Kidney (tissue), 13 donors: ENCODE measurements at regions not wholly inside any gene's neighbourhood (a gene's known extent, or its start where the extent isn't known, plus 50 kb on each side); places are given as distances from the start of the nearest gene placed in this dataset.

ENCODE experiments used
- DNase-seq, 5 donors: peaks; one replicate each; pipeline ENCODE4 v3.0.0-alpha.2; 2013 to 2020
- FAIRE-seq: peaks from 2 replicates; lab custom pipeline; 2012; peaks lifted over from hg19 to GRCh38; lab: Jason Lieb, UNC
- H3K27ac ChIP-seq, 2 donors: one replicate each; pipeline ENCODE4 v1.7.0; 2013; ENCODE audit warnings: low read depth in 2 of 2, low read length in 2 of 2, inconsistent platforms in 1 of 2
- H3K27me3 ChIP-seq: one replicate; pipeline ENCODE4 v1.7.1; 2013; ENCODE audit warnings: low read length, inconsistent platforms; ENCODE audit not compliant: control insufficient read depth, insufficient read depth
- H3K36me3 ChIP-seq, 3 donors: one replicate each; pipeline versions ENCODE4 v1.7.0 to v1.7.1; 2013; ENCODE audit warnings: low read length in 3 of 3, control low read depth in 1 of 3, inconsistent platforms in 1 of 3; ENCODE audit not compliant: insufficient read depth in 3 of 3, control insufficient read depth in 2 of 3
- H3K4me1 ChIP-seq, 3 donors: one replicate each; pipeline versions ENCODE4 v1.7.0 to v1.7.1; 2013; ENCODE audit warnings: low read length in 3 of 3, inconsistent platforms in 1 of 3, low read depth in 1 of 3; ENCODE audit not compliant: control insufficient read depth in 2 of 3, insufficient read depth in 2 of 3
- H3K4me3 ChIP-seq, 3 donors: one replicate each; pipeline versions ENCODE4 v1.7.0 to v1.8.1; 2013; ENCODE audit warnings: low read length in 3 of 3, control low read depth in 1 of 3, inconsistent platforms in 1 of 3
- H3K9ac ChIP-seq, 3 donors: one replicate each; pipeline versions ENCODE4 v1.7.0 to v1.7.1; 2013; ENCODE audit warnings: low read length in 3 of 3, control low read depth in 1 of 3, inconsistent platforms in 1 of 3
- H3K9me3 ChIP-seq, 3 donors: one replicate each; pipeline versions ENCODE4 v1.7.0 to v1.7.1; 2013; ENCODE audit warnings: low read length in 3 of 3, control low read depth in 1 of 3, inconsistent platforms in 1 of 3; ENCODE audit not compliant: control insufficient read depth in 2 of 3, insufficient read depth in 1 of 3
- CTCF ChIP-seq: IDR thresholded peaks from 3 replicates; pipeline ENCODE4 v1.5.1; 2012; ENCODE audit warnings: mild to moderate bottlenecking, moderate library complexity, borderline replicate concordance; ENCODE audit not compliant: insufficient read depth; ENCODE audit errors: extremely low read depth
- intact Hi-C: fragments of 100-400 bp; cut with DNase I; formaldehyde crosslinking; loops from one replicate; pipeline ENCODE4 v1.11.1; 2022
- donor health status: control.
- donor health status: control.
- donor health status: control.
- donor health status: control.
- donor health status: control.
- donor health status: DM: yes; HTN: yes; CAD: no.
- donor health status: Normal renal cell carcinoma (clear cell type).

GRCh38 chr11:45500451-45500850 is 165.0 kb downstream of the CHST1 start:
- no peaks in the 10 kb centered on the region for H3K36me3 ChIP-seq
- intact Hi-C loops: no loop called here
- no peak for TF ChIP-seq CTCF
- FAIRE-seq (no peak), DNase-seq (peak in 3 of 5 donors; percentile 49 to 78 (median 61))
- H3K4me3 ChIP-seq: no peak overlapping the region
- no peaks in the 10 kb centered on the region for H3K4me1 ChIP-seq
- H3K9ac ChIP-seq: no peak overlapping the region
- no peaks in the 10 kb centered on the region for H3K27me3 ChIP-seq
- peaks cover 0 to 5% (median 3%) of the 10 kb centered on the region in 3 donors for H3K9me3 ChIP-seq
- H3K27ac ChIP-seq: no peak overlapping the region

- H3K9me3 ChIP-seq: peaks cover 0 to 5% (median 0%) of the 10 kb centered on the region in 3 donors
- H3K9ac ChIP-seq: no peak overlapping the region
- FAIRE-seq (no peak), DNase-seq (peak in 1 of 5 donors; percentile 10)
- H3K4me3 ChIP-seq: no peak overlapping the region
- H3K36me3 ChIP-seq: no peaks in the 10 kb centered on the region
- intact Hi-C loops: no loop called here
- no peak overlapping the region for H3K27ac ChIP-seq
- TF ChIP-seq CTCF: no peak
- H3K4me1 ChIP-seq: no peaks in the 10 kb centered on the region
- no peaks in the 10 kb centered on the region for H3K27me3 ChIP-seq
These were observed 170.7 kb downstream of the CHST1 start for GRCh38 chr11:45494738-45495137.

- Histone ChIP-seq H3K9me3 (no peaks in the 10 kb centered on the region), H3K9ac (no peak overlapping the region), H3K36me3 (no peaks in the 10 kb centered on the region), H3K4me3 (no peak overlapping the region), H3K27ac (no peak overlapping the region), H3K27me3 (no peaks in the 10 kb centered on the region), H3K4me1 (no peaks in the 10 kb centered on the region)
- no peak for TF ChIP-seq CTCF
- intact Hi-C loops: no loop called here
- FAIRE-seq (no peak), DNase-seq (peak in 1 of 5 donors; percentile 30)
These were observed 176.0 kb downstream of the CHST1 start for GRCh38 chr11:45489281-45489905.

- Histone ChIP-seq H3K9me3 (no peaks in the 10 kb centered on the region), H3K27me3 (no peaks in the 10 kb centered on the region), H3K4me1 (no peaks in the 10 kb centered on the region), H3K36me3 (no peaks in the 10 kb centered on the region), H3K4me3 (no peak overlapping the region), H3K9ac (no peak overlapping the region), H3K27ac (no peak overlapping the region)
- DNase-seq (peak in 1 of 5 donors; percentile 7), FAIRE-seq (no peak)
- TF ChIP-seq CTCF: no peak
- intact Hi-C loops: no loop called here
These were observed 179.0 kb downstream of the CHST1 start for GRCh38 chr11:45486461-45486860.
